Type B pancreatic cell (in vitro differentiated cells): ENCODE measurements at regions not wholly inside any gene's neighbourhood (a gene's known extent, or its start where the extent isn't known, plus 50 kb on each side); places are given as distances from the start of the nearest gene placed in this dataset.

Experiments used
- DNase-seq: peaks from one replicate; pipeline ENCODE4 v3.0.0; 2021; ENCODE audit warnings: mixed read lengths; ENCODE audit not compliant: unreplicated experiment; ENCODE audit errors: extremely low spot score
- H3K27ac Mint-ChIP-seq: 2 replicates; pipeline ENCODE4 v1.8.0; 2021; ENCODE audit warnings: mild to moderate bottlenecking, mixed read lengths
- H3K27me3 Mint-ChIP-seq: 2 replicates; pipeline ENCODE4 v1.8.0; 2021; ENCODE audit warnings: mixed read lengths
- H3K36me3 Mint-ChIP-seq: 2 replicates; pipeline ENCODE4 v1.8.0; 2021; ENCODE audit warnings: mixed read lengths
- H3K4me1 Mint-ChIP-seq: one replicate; pipeline ENCODE4 v1.8.0; 2021; ENCODE audit warnings: mixed read lengths; ENCODE audit not compliant: unreplicated experiment
- H3K4me3 Mint-ChIP-seq: 2 replicates; pipeline ENCODE4 v1.8.0; 2021; ENCODE audit warnings: mild to moderate bottlenecking, mixed read lengths
- H3K9me3 Mint-ChIP-seq: 2 replicates; pipeline ENCODE4 v1.8.0; 2021; ENCODE audit warnings: mixed read lengths
- CTCF ChIP-seq: fragments of 200-600 bp; sonication (generic); conservative IDR thresholded peaks from 2 replicates; pipeline ENCODE4 v1.5.0; 2021; ENCODE audit warnings: antibody characterized with exemption, mild to moderate bottlenecking

- Mint-ChIP-seq H3K9me3 (no peaks in the 10 kb centered on the region), H3K4me3 (no peak overlapping the region), H3K27me3 (peaks cover 24% of the 10 kb centered on the region), H3K27ac (no peak overlapping the region), H3K36me3 (no peaks in the 10 kb centered on the region), H3K4me1 (peaks cover 3% of the 10 kb centered on the region)
- no peak for TF ChIP-seq CTCF
- DNase-seq, result no peak
Observed at GRCh38 chr17:79167486-79167885, 92.9 kb downstream of the ENGASE start.

GRCh38 chr17:79165756-79166473, 91.3 kb downstream of the ENGASE start:
- no peaks in the 10 kb centered on the region for H3K9me3 Mint-ChIP-seq
- no peak for TF ChIP-seq CTCF
- no peaks in the 10 kb centered on the region for H3K36me3 Mint-ChIP-seq
- H3K4me1 Mint-ChIP-seq, result peaks cover 10% of the 10 kb centered on the region
- H3K27me3 Mint-ChIP-seq, result peaks cover 27% of the 10 kb centered on the region
- DNase-seq, result no peak
- H3K27ac Mint-ChIP-seq, result no peak overlapping the region
- no peak overlapping the region for H3K4me3 Mint-ChIP-seq

GRCh38 chr17:79164913-79165695, 90.5 kb downstream of the ENGASE start:
- peaks cover 10% of the 10 kb centered on the region for H3K4me1 Mint-ChIP-seq
- no peak for DNase-seq
- H3K4me3 Mint-ChIP-seq, result no peak overlapping the region
- no peak overlapping the region for H3K27ac Mint-ChIP-seq
- TF ChIP-seq CTCF, result no peak
- no peaks in the 10 kb centered on the region for H3K36me3 Mint-ChIP-seq
- H3K9me3 Mint-ChIP-seq, result no peaks in the 10 kb centered on the region
- H3K27me3 Mint-ChIP-seq, result peaks cover 22% of the 10 kb centered on the region

GRCh38 chr17:79164408-79164807, 89.8 kb downstream of the ENGASE start:
- H3K4me1 Mint-ChIP-seq, result peaks cover 10% of the 10 kb centered on the region
- H3K9me3 Mint-ChIP-seq, result no peaks in the 10 kb centered on the region
- H3K36me3 Mint-ChIP-seq, result no peaks in the 10 kb centered on the region
- H3K4me3 Mint-ChIP-seq, result no peak overlapping the region
- no peak for TF ChIP-seq CTCF
- no peak overlapping the region for H3K27ac Mint-ChIP-seq
- DNase-seq, result no peak
- peaks cover 26% of the 10 kb centered on the region for H3K27me3 Mint-ChIP-seq

- no peak for TF ChIP-seq CTCF
- DNase-seq, result no peak
- Mint-ChIP-seq H3K36me3 (no peaks in the 10 kb centered on the region), H3K4me1 (peaks cover 10% of the 10 kb centered on the region), H3K9me3 (no peaks in the 10 kb centered on the region), H3K27me3 (peaks cover 25% of the 10 kb centered on the region), H3K4me3 (no peak overlapping the region), H3K27ac (no peak overlapping the region)
Observed at GRCh38 chr17:79163071-79163470, 88.4 kb downstream of the ENGASE start.
